ENCODE measurements at regions not wholly inside any gene's neighbourhood (a gene's known extent, or its start where the extent isn't known, plus 50 kb on each side); places are given as distances from the start of the nearest gene placed in this dataset.

DNA sequence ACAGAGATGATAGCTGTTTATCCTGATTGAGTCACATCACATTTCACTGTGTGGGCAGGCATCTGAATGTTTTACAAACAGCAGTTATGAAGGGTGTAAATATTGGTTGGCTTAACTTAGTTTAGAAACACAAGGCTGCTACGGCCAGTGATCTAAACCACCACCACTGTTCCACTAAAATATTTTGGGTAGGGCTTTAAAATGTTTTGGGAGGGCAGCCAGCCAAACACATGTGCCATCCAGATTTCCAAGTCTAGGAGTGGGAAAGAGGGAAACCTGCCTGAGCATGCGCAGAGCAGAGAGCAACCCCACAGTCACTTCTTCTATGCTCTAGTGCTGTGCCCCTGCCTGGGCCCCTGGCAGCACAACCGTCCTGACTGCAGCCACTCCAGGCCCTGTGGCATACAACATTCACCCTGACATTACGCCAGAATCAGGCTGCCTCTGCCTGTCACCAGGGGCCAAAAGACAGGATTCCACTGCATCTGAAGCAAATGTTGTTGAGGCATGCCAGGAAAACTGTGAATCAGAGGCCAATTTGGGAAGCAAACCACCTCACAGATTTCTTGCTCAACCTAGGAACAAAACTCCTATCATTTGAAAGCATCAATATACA is 74.8 kb upstream of the COL5A2 start:
- no peaks in the 10 kb centered on the region for H3K27me3 ChIP-seq
- WGBS, 4 donors: 31 to 67% (median 59%) methylated on average over 4 of the region's 4 CpGs
- peak overlapping the region in 1 of 12 donors; percentile 41 for H3K27ac ChIP-seq
- H3K4me1 ChIP-seq: peaks cover 0 to 21% (median 0%) of the 10 kb centered on the region in 12 donors
- DNase-seq (peak in 4 of 5 donors; percentile 10 to 34 (median 32)), ATAC-seq (peak; percentile 42 to 82 (median 69))
- intact Hi-C loops (cut with DNase I): no loop called here
- H3K36me3 ChIP-seq: no peaks in the 10 kb centered on the region
- H3K4me3 ChIP-seq: no peak overlapping the region
- H3K9me3 ChIP-seq: no peaks in the 10 kb centered on the region
- TF ChIP-seq POLR2A (IDR thresholded peaks at IDR 0.05) (no peak), CTCF (IDR thresholded peaks at IDR 0.05) (no peak)

- DNase-seq: no peak
- 91 to 97% (median 95%) methylated on average over 3 of the region's 3 CpGs for WGBS, 4 donors
- Histone ChIP-seq H3K4me1 (peaks cover 0 to 28% (median 0%) of the 10 kb centered on the region in 12 donors), H3K36me3 (no peaks in the 10 kb centered on the region), H3K4me3 (no peak overlapping the region), H3K27me3 (no peaks in the 10 kb centered on the region), H3K9me3 (no peaks in the 10 kb centered on the region), H3K27ac (no peak overlapping the region)
- intact Hi-C loops (cut with DNase I): no loop called here
- no peak for ATAC-seq
- TF ChIP-seq POLR2A (IDR thresholded peaks at IDR 0.05): no peak
These were observed 76.2 kb upstream of the COL5A2 start for GRCh38 chr2:189255711-189256110.

- intact Hi-C loops (cut with DNase I): no loop called here
- Histone ChIP-seq H3K9me3 (no peaks in the 10 kb centered on the region), H3K27me3 (no peaks in the 10 kb centered on the region), H3K4me1 (peaks cover 0 to 24% (median 0%) of the 10 kb centered on the region in 12 donors), H3K36me3 (no peaks in the 10 kb centered on the region), H3K4me3 (no peak overlapping the region), H3K27ac (peak overlapping the region in 3 of 12 donors; percentile 1 to 21 (median 2))
- ATAC-seq (no peak), DNase-seq (no peak)
- WGBS, 4 donors: 79 to 84% (median 81%) methylated on average over 6 of the region's 6 CpGs
- no peak for TF ChIP-seq POLR2A (IDR thresholded peaks at IDR 0.05)
- no peak for TF ChIP-seq CTCF (IDR thresholded peaks at IDR 0.05)
These were observed 79.2 kb upstream of the COL5A2 start for GRCh38 chr2:189258616-189259365.

DNA sequence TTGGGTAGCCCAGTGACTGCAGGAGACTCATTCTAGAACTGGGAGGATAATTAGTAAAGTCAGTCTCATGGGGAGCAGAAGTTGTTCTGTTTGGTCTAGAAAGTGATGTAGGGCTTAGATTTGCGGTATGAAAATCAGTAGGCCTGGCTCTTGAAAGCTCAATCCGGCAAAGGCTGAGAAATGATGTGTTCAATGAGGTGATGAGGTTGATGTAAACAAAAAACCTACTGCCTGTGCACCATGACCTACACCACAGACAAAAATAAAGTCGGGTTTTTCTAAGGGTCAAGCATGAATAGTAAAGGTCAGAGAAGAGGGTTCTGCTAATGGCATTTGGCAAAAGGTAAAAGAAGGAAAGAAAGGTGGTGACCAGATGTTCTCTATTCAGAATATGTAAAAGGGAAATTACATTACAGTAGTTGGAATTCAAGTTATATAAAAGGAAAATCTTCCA is 80.8 kb upstream of the COL5A2 start:
- ATAC-seq (no peak), DNase-seq (no peak)
- no peaks in the 10 kb centered on the region for H3K27me3 ChIP-seq
- H3K4me3 ChIP-seq: no peak overlapping the region
- WGBS, 4 donors: 48 to 62% (median 62%) methylated on average over 3 of the region's 3 CpGs
- TF ChIP-seq POLR2A (IDR thresholded peaks at IDR 0.05) (no peak), CTCF (IDR thresholded peaks at IDR 0.05) (no peak)
- H3K36me3 ChIP-seq: no peaks in the 10 kb centered on the region
- peaks cover 0 to 12% (median 0%) of the 10 kb centered on the region in 12 donors for H3K4me1 ChIP-seq
- peaks cover 0 to 4% (median 0%) of the 10 kb centered on the region in 12 donors for H3K9me3 ChIP-seq
- H3K27ac ChIP-seq: no peak overlapping the region
- intact Hi-C loops (cut with DNase I): loop anchor here in 1 of 10 donors (10.0 kb wide), 1 partner anchor 56 kb away; no protein-coding TSS in a partner anchor

Data from heart left ventricle (tissue), 16 donors.